ENCODE measurements at regions not wholly inside any gene's neighbourhood (a gene's known extent, or its start where the extent isn't known, plus 50 kb on each side); places are given as distances from the start of the nearest gene placed in this dataset.

- CTCF ChIA-PET, result interaction anchor here (0.9 kb wide), 1 partner anchor 10 kb away, joined by 3 read pairs; no protein-coding TSS in a partner anchor
Measured at GRCh38 chr2:4499316-4500030, 796.1 kb downstream of the DCDC2C start.

GRCh38 chr2:4501525-4501924 is 798.1 kb downstream of the DCDC2C start:
- ATAC-seq (no peak), DNase-seq (ENCODE audit: low read depth in 1 of 2, low spot score in 1 of 2) (no peak), FAIRE-seq (no peak)
- Histone ChIP-seq H3K9me3 (peaks cover 3% of the 10 kb centered on the region), H3K4me2 (no peak overlapping the region), H3K27ac (no peak overlapping the region), H3K4me1 (no peaks in the 10 kb centered on the region), H3K4me3 (no peak overlapping the region)
- WGBS (ENCODE audit: missing lambda C conversion rate), result 15% methylated on average over 4 of the region's 4 CpGs
- ChIA-PET CTCF (no interaction called here), POLR2A (no interaction called here)
- no peak for TF ChIP-seq NFE2L2 (conservative IDR thresholded peaks at IDR 0.05; ENCODE audit: low read length)
- TF ChIP-seq BCL3 (IDR thresholded peaks at IDR 0.05), result no peak
- TF ChIP-seq KDM1A (IDR thresholded peaks at IDR 0.05; ENCODE audit: low read depth), result no peak
- no peak for TF ChIP-seq MYC (IDR thresholded peaks at IDR 0.05; ENCODE audit: borderline replicate concordance, low read length)
- TF ChIP-seq ELK1 (IDR thresholded peaks at IDR 0.05; ENCODE audit: low read depth, low read length), result no peak
- TF ChIP-seq BHLHE40 (IDR thresholded peaks at IDR 0.05; ENCODE audit: low read depth, low read length), result no peak
- TF ChIP-seq E2F6 (IDR thresholded peaks at IDR 0.05; ENCODE audit: borderline replicate concordance, low read depth), result no peak
- TF ChIP-seq PHF8 (IDR thresholded peaks at IDR 0.05; ENCODE audit: borderline replicate concordance, low read depth), result no peak
- TF ChIP-seq ESRRA (IDR thresholded peaks at IDR 0.05; ENCODE audit: borderline replicate concordance, low read length), result no peak
- TF ChIP-seq KDM5A (IDR thresholded peaks at IDR 0.05), result no peak
- TF ChIP-seq FOSL2 (IDR thresholded peaks at IDR 0.05), result no peak
- no peak for TF ChIP-seq FOSL2 (CRISPR knock-in tag; IDR thresholded peaks at IDR 0.05)
- TF ChIP-seq EHMT2 (IDR thresholded peaks at IDR 0.05; ENCODE audit: low read depth), result no peak
- TF ChIP-seq ZC3H11A (IDR thresholded peaks at IDR 0.05), result no peak
- no peak for TF ChIP-seq ZNF302 (CRISPR knock-in tag; IDR thresholded peaks at IDR 0.05)
- no peak for TF ChIP-seq HDAC2 (IDR thresholded peaks at IDR 0.05)
- no peak for TF ChIP-seq CHD4 (IDR thresholded peaks at IDR 0.05; ENCODE audit: borderline replicate concordance)
- no peak for TF ChIP-seq HMGXB4 (CRISPR knock-in tag; IDR thresholded peaks at IDR 0.05; ENCODE audit: borderline replicate concordance)

More at GRCh38 chr2:4499316-4500030, 796.1 kb downstream of the DCDC2C start:
- DNase-seq (ENCODE audit: low read depth in 1 of 2, low spot score in 1 of 2), result no peak
- Histone ChIP-seq H3K27ac (no peak overlapping the region), H3K4me2 (no peak overlapping the region), H3K4me3 (no peak overlapping the region), H3K4me1 (no peaks in the 10 kb centered on the region), H3K9me3 (peaks cover 3% of the 10 kb centered on the region)
- ATAC-seq, result no peak
- TF ChIP-seq ELK1 (IDR thresholded peaks at IDR 0.05; ENCODE audit: low read depth, low read length) (no peak), JUN (IDR thresholded peaks at IDR 0.05) (no peak), BHLHE40 (IDR thresholded peaks at IDR 0.05; ENCODE audit: low read depth, low read length) (no peak), HMGXB4 (CRISPR knock-in tag; IDR thresholded peaks at IDR 0.05; ENCODE audit: borderline replicate concordance) (no peak), BCL3 (IDR thresholded peaks at IDR 0.05) (no peak), CHD2 (IDR thresholded peaks at IDR 0.05; ENCODE audit: low read length, partially characterized antibody) (no peak)
- 3% methylated on average over 5 of the region's 5 CpGs for WGBS (ENCODE audit: missing lambda C conversion rate)
- POLR2A ChIA-PET, result no interaction called here
- FAIRE-seq, result no peak
